Common myeloid progenitor, CD34-positive (primary cell): ENCODE measurements at regions not wholly inside any gene's neighbourhood (a gene's known extent, or its start where the extent isn't known, plus 50 kb on each side); places are given as distances from the start of the nearest gene placed in this dataset.

ENCODE experiments used
- CTCF ChIA-PET: fragments of 350-600 bp; sonication (Branson Sonifier 250); formaldehyde crosslinking; loops from one replicate; lab custom pipeline; 2021; ENCODE audit warnings: antibody characterized with exemption; lab: Charles Lee
- POLR2A ChIA-PET: fragments of 350-600 bp; sonication (Branson Sonifier 250); formaldehyde crosslinking; loops from one replicate; lab custom pipeline; 2021; ENCODE audit warnings: antibody characterized with exemption; lab: Charles Lee
- DNase-seq, 3 donors: peaks; one replicate each; pipeline versions ENCODE4 v3.0.0 to v3.0.0-alpha.2; 2013
- H3K27ac ChIP-seq, 2 experiments: 1 replicate in 1 of 2; 2 replicates in 1 of 2; pipeline ENCODE4 v1.7.0; 2013; ENCODE audit warnings: inconsistent platforms in 2 of 2, low read length in 2 of 2, mild to moderate bottlenecking in 2 of 2, low read depth in 1 of 2, moderate library complexity in 1 of 2; ENCODE audit not compliant: severe bottlenecking in 2 of 2, insufficient read depth in 1 of 2, poor library complexity in 1 of 2
- H3K27me3 ChIP-seq, 5 experiments: replicated peaks in 2 of 5; 1 replicate in 3 of 5; 2 replicates in 2 of 5; pipeline versions ENCODE4 v1.6.1 to v1.7.0; 2013; ENCODE audit warnings: low read length in 4 of 5, mild to moderate bottlenecking in 2 of 5, moderate library complexity in 2 of 5, inconsistent platforms in 1 of 5; ENCODE audit not compliant: insufficient read depth in 5 of 5, control insufficient read depth in 4 of 5
- H3K36me3 ChIP-seq, 4 experiments: 1 replicate in 2 of 4; 2 replicates in 2 of 4; pipeline versions ENCODE4 v1.6.1 to v1.7.0; 2013; ENCODE audit warnings: low read length in 3 of 4, control low read depth in 1 of 4, mild to moderate bottlenecking in 1 of 4; ENCODE audit not compliant: control insufficient read depth in 4 of 4, insufficient read depth in 4 of 4
- H3K4me1 ChIP-seq, 4 experiments: 1 replicate in 3 of 4; 2 replicates in 1 of 4; pipeline versions ENCODE4 v1.6.1 to v1.7.1; 2013; ENCODE audit warnings: low read length in 3 of 4, mild to moderate bottlenecking in 3 of 4, control low read depth in 1 of 4, inconsistent platforms in 1 of 4, moderate library complexity in 1 of 4; ENCODE audit not compliant: control insufficient read depth in 4 of 4, insufficient read depth in 4 of 4; ENCODE audit errors: control extremely low read depth in 1 of 4
- H3K4me3 ChIP-seq, 7 experiments: 1 replicate in 4 of 7; 2 replicates in 3 of 7; pipeline versions ENCODE4 v1.5.1 to v1.7.0; 2013; ENCODE audit warnings: mild to moderate bottlenecking in 7 of 7, low read length in 6 of 7, moderate library complexity in 6 of 7, inconsistent platforms in 2 of 7, low read depth in 2 of 7, control low read depth in 1 of 7; ENCODE audit not compliant: insufficient read depth in 4 of 7, control insufficient read depth in 1 of 7; ENCODE audit errors: extremely low read depth in 1 of 7
- H3K9me3 ChIP-seq, 5 experiments: 1 replicate in 4 of 5; 2 replicates in 1 of 5; pipeline versions ENCODE4 v1.6.1 to v1.7.1; 2013; ENCODE audit warnings: low read length in 4 of 5, mild to moderate bottlenecking in 2 of 5, inconsistent platforms in 1 of 5, low read depth in 1 of 5, moderate library complexity in 1 of 5; ENCODE audit not compliant: control insufficient read depth in 4 of 5, insufficient read depth in 2 of 5; ENCODE audit errors: control extremely low read depth in 1 of 5
- WGBS: methylation state at CpG from one replicate; pipeline ENCODE4 v1.1.5; 2013; ENCODE audit not compliant: insufficient coverage; 5-methylcytosine and 5-hydroxymethylcytosine counted together

GRCh38 chr7:29619111-29619510 is 55.5 kb downstream of the PRR15 start:
- CTCF ChIA-PET: no interaction called here
- no peak overlapping the region for H3K4me3 ChIP-seq
- H3K27ac ChIP-seq: no peak overlapping the region
- POLR2A ChIA-PET: no interaction called here
- WGBS: 91% methylated on average over 4 of the region's 5 CpGs
- no peak for DNase-seq
- no peaks in the 10 kb centered on the region for H3K9me3 ChIP-seq
- H3K36me3 ChIP-seq: no peaks in the 10 kb centered on the region
- H3K27me3 ChIP-seq: no peaks in the 10 kb centered on the region
- H3K4me1 ChIP-seq: no peaks in the 10 kb centered on the region

- 79% methylated on average over 6 of the region's 6 CpGs for WGBS
- no peaks in the 10 kb centered on the region for H3K36me3 ChIP-seq
Measured at GRCh38 chr7:29619848-29620555, 56.4 kb downstream of the PRR15 start.

GRCh38 chr7:29620556-29620930 is 56.9 kb downstream of the PRR15 start:
- WGBS: 100% methylated on average over 2 of the region's 2 CpGs
- DNase-seq: no peak
- ChIA-PET POLR2A (no interaction called here), CTCF (interaction anchor here (0.7 to 1.1 kb wide), 3 partner anchors 96 to 211 kb away, joined by 3 read pairs; no protein-coding TSS in a partner anchor)
- Histone ChIP-seq H3K27ac (no peak overlapping the region), H3K36me3 (no peaks in the 10 kb centered on the region), H3K4me1 (no peaks in the 10 kb centered on the region), H3K4me3 (no peak overlapping the region), H3K9me3 (no peaks in the 10 kb centered on the region), H3K27me3 (no peaks in the 10 kb centered on the region)

More at GRCh38 chr7:29619848-29620555, 56.4 kb downstream of the PRR15 start:
- DNase-seq: no peak
- ChIA-PET POLR2A (no interaction called here), CTCF (interaction anchor here (0.6 to 1.1 kb wide), 4 partner anchors 95 to 452 kb away, joined by 3 read pairs; no protein-coding TSS in a partner anchor)
- Histone ChIP-seq H3K27ac (no peak overlapping the region), H3K4me3 (no peak overlapping the region), H3K27me3 (no peaks in the 10 kb centered on the region), H3K9me3 (no peaks in the 10 kb centered on the region), H3K4me1 (no peaks in the 10 kb centered on the region)

- peak in 1 of 3 donors; percentile 10 for DNase-seq
- ChIA-PET POLR2A (interaction anchor here (0.6 kb wide), 1 partner anchor 12 kb away, joined by 4 read pairs; no protein-coding TSS in a partner anchor), CTCF (interaction anchor here (0.6 to 1.6 kb wide), 3 partner anchors 13 to 404 kb away, joined by 3 read pairs; partner anchors contain the start of gene FKBP14)
- H3K27ac ChIP-seq: no peak overlapping the region
- no peak overlapping the region for H3K4me3 ChIP-seq
- WGBS: 85% methylated on average over 7 of the region's 13 CpGs
- H3K4me1 ChIP-seq: no peaks in the 10 kb centered on the region
- no peaks in the 10 kb centered on the region for H3K27me3 ChIP-seq
- H3K9me3 ChIP-seq: no peaks in the 10 kb centered on the region
- no peaks in the 10 kb centered on the region for H3K36me3 ChIP-seq
Measured at GRCh38 chr7:29622335-29623265, 59.0 kb downstream of the PRR15 start.

- DNase-seq: no peak
- ChIA-PET CTCF (interaction anchor here (1.0 to 1.6 kb wide), 2 partner anchors 14 to 37 kb away, joined by 3 read pairs; no protein-coding TSS in a partner anchor), POLR2A (no interaction called here)
- H3K36me3 ChIP-seq: no peaks in the 10 kb centered on the region
- no peak overlapping the region for H3K4me3 ChIP-seq
- H3K27ac ChIP-seq: no peak overlapping the region
- H3K9me3 ChIP-seq: no peaks in the 10 kb centered on the region
- no peaks in the 10 kb centered on the region for H3K4me1 ChIP-seq
- WGBS: 75% methylated on average over 1 of the region's 2 CpGs
- H3K27me3 ChIP-seq: no peaks in the 10 kb centered on the region
Measured at GRCh38 chr7:29623973-29624372, 60.3 kb downstream of the PRR15 start.

- WGBS: no CpG with 5 or more reads among the region's 2 CpGs
- Histone ChIP-seq H3K9me3 (no peaks in the 10 kb centered on the region), H3K4me3 (no peak overlapping the region), H3K27me3 (no peaks in the 10 kb centered on the region), H3K36me3 (no peaks in the 10 kb centered on the region), H3K27ac (no peak overlapping the region), H3K4me1 (no peaks in the 10 kb centered on the region)
- DNase-seq: no peak
- CTCF ChIA-PET: no interaction called here
- POLR2A ChIA-PET: no interaction called here
Measured at GRCh38 chr7:29626730-29627129, 63.1 kb downstream of the PRR15 start.
